Stimulated activated CD8-positive, alpha-beta memory T cell treated with anti-CD3 and anti-CD28 coated beads, Interleukin-12 subunit alpha, Interleukin-12 subunit beta, amount 100 ng/mL, for 4 hours (primary cell): ENCODE measurements at regions not wholly inside any gene's neighbourhood (a gene's known extent, or its start where the extent isn't known, plus 50 kb on each side); places are given as distances from the start of the nearest gene placed in this dataset.

Experiments
- DNase-seq: peaks from one replicate; pipeline ENCODE4 v3.0.0-alpha.2; 2020; ENCODE audit warnings: low read depth

GRCh38 chr1:87437663-87438295 lies 109.1 kb downstream of the LMO4 start:
- DNase-seq: no peak

DNA sequence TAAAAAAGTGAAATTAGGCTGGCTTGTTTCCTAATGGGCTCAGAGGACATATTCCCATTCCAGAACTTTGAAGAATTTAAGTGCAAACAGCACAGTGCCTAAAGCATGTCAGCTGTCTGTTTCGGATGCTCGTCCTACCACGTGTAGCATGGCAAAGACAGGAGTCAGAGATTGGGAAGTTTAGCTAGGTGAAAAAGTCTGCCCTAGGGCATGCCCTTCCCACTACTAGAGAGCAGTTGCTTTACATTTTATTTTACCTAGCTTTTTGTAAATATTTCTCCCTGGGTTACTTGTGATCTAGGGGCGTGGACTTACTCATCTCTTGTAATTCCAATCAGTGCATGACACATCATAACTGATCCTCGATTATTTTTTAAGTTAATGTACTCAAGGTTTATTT lies 111.1 kb downstream of the LMO4 start:
- DNase-seq: no peak

- no peak for DNase-seq
These were observed 120.8 kb downstream of the LMO4 start for GRCh38 chr1:87449348-87449963.

DNA sequence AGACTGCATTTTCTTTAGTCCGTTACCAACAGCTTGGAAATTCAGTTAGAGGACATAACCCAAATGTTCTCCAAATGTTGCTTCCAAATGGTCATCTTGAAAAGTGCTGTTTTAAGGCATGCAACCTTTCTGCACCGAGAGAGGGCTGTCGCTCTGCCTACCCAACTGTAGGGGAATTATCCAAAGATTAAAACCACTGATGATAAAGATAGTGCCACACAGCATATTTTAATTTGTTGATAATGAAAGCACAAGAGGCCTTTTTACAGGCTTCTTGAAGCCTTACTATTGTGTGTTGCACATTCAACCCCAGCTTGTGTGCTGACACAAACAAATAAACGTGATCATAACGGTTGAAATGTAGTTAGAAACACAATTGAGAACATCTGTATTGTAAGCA lies 121.5 kb downstream of the LMO4 start:
- no peak for DNase-seq

DNA sequence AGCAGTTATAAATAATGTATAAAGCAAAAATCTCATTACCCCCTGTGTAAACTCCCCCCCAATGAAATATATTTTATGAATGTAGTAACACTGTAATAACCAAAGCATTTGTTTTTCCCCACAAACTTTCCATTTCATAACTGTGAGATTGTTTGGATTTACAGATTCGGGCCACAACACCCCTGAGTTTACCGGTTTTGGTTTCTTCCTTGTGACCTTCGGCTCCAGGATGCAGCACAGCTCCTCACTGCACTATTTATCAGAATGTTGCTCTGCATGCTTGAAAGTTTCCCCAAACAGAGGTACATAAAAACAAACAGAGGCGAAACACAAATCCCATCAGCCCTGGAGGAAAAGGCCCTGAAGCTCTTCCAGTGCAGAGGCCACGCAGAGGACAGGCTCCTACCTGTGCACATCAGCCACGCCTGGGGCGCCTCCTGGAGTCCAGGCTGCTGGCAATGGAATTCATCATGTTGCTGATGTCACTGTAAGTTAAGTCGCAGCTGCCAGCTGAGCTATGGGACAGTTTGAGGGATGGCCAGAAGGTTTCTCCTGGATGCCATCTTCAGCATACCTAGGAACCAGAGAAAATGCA lies 122.0 kb downstream of the LMO4 start:
- no peak for DNase-seq

DNA sequence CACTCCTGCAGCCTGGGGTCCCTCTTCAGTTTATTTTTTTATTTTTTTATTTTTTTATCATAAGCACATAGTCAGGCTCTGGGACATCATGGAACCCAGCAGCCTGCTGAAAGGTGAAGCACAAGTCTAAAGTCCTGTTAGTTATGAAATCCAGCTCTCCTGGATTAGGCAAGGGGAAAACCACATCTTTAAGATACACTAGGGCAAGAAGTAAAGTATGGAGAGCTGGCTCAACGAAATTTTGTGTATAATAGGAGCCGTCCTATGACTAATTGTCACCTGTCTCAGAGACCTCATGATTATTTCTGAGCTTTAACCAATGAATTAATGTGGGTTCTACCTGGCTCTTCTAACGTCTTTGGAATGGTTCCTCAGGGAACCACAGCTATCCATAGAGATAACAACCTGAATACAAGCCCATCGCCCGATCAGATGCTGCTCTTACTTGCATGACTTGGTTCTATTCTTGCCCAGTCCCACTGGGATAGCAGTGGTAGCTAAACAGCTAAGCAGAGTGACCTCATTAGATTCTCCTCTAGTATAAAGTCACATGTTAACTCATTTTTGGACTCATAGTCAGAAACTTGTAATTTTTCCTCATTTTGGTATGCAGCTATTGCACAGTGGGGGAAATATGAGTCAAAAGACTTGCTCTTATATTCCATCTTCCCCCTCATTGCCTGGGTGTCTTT lies 122.7 kb downstream of the LMO4 start:
- no peak for DNase-seq

- DNase-seq: no peak
These were observed 124.0 kb downstream of the LMO4 start for GRCh38 chr1:87452648-87453047.

DNA sequence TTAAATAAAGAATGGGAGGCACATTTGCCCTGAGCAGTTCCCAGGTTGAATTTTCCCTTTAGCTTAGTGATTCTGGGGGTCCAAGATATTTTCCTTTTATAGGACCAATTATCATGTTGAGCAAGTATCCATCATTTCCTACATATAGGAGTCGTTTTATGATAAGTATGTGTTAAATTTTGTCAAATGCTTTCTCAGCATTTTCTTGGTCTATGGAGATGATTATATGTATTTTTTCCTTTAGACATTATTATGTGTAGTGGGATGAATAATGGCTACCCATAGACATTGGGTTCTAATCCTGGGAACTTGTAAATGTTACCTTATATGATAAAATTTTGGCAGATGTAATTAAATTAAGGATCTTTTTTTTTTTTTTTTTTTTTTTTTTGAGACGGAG lies 128.7 kb downstream of the LMO4 start:
- DNase-seq: no peak

DNA sequence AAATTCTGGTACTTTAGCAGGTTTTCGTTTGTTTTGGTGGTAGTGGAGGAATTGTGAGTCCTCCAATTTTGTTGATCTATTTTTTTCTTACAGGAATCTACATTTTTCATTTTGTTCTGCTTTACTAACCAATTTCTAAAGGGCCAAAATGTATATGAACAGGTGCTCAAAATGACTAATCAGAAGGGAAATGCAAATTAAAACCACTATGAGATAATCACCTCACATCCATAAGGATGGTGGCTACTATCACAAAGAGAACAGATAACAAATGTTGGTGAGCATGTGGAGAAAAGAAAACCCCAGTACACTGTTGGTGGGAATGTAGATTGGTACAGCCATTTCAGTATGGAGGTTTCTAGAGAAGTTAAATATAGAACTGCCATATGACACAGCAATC lies 134.2 kb downstream of the LMO4 start:
- DNase-seq: no peak

GRCh38 chr1:87464022-87464490 lies 135.4 kb downstream of the LMO4 start:
- DNase-seq: no peak

DNA sequence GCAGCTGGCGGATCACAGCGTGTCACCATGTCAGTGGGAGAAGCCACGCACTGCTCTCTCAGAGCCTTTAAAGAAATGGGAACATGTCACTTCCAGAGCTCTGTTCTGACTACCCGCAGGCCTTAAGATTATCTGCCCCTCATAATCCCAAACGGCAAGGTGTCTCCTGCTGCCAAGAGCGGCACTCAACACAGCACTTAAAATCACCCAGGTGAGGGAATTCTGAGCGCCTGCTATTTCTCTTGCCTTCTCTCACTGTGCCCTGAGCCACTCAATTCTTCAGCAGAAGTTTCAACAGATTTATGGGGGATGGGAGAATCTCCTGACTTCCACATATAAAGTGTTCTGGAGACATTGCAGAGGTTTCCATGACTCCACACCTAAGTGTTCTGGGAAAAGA lies 137.9 kb downstream of the LMO4 start:
- no peak for DNase-seq

DNA sequence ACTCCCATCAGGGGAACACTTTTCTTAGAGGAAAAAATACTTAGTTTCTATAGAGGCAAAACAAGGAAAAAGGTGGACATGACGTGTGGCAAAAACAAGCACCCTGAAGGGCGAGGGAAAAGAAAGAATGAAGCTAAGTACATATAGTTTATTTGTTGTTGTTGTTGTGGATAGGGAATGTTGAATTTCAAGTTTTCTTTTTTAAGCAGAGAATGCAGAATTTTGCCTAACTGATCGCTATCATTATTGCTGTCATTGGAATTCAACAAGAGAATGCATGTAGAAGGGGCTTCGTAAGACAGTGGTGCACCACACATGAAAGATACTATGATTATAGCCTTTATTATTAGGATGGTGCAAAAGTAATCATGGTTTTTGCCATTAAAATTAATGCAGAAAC lies 144.0 kb downstream of the LMO4 start:
- no peak for DNase-seq

DNA sequence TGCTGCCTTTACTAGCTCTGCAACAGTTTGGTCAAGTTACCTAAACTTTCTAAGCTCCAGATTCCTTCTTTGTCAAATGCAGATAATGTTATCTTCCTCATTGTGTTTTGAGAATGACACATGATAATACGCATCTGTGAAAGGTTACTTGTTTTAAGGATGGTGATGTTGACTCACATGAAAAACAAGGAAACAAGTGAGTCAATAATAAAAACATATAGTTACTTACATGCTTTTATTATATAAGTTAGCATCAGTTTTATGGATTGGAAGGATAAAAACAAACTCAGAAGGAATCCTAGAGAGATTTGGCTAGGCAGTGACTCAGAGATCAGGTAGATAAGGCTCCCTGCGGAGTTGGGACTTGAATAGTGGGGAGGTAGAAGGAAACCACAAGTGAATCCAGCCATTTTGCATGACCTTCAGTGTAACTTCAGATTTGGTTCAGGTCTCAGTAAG lies 144.6 kb downstream of the LMO4 start:
- no peak for DNase-seq

GRCh38 chr1:87474098-87474497 lies 145.4 kb downstream of the LMO4 start:
- no peak for DNase-seq

- no peak for DNase-seq
These were observed 149.6 kb downstream of the LMO4 start for GRCh38 chr1:87478231-87478630.

GRCh38 chr1:87495147-87495546 lies 166.5 kb downstream of the LMO4 start:
- DNase-seq: no peak

DNA sequence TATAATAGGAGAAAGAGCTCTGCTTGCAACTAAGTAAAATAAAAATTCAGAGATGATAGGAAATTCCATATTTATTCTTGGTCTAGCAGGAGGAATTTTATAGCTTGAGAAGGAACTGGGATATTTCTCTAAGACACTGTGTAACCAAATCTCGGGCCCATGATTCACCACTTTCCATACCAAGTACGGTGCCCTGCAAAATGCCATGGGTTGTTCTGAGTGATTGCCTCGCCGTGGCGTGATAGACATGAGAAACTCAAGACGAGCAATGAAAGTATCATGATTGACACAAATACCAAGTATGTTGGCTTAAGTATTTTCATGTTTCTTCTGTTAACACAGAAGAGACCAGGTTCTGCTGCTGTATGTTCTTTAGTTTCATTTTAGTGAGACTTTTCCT lies 167.2 kb downstream of the LMO4 start:
- no peak for DNase-seq

GRCh38 chr1:87497380-87498203 lies 168.9 kb downstream of the LMO4 start:
- no peak for DNase-seq

DNA sequence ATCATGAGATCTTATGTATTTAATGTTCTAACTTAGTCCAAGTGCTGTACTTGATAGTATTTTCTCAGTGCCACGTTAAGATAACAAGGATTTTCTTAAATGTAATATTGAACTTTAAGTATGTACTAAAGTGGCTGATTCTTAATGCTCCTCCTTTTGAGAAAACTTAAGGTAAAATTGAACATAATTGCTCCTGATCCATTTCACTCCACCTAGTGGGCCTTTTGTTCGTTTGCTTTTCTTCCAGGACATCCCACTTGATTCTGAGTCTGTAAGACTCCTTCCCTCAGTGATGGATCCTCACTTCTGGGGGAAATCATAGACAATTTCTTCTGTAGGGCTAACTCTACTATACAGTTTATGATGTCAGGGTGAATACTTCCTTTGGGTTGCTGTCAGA lies 173.1 kb downstream of the LMO4 start:
- DNase-seq: no peak

GRCh38 chr1:87505391-87505983 lies 176.8 kb downstream of the LMO4 start:
- no peak for DNase-seq

DNA sequence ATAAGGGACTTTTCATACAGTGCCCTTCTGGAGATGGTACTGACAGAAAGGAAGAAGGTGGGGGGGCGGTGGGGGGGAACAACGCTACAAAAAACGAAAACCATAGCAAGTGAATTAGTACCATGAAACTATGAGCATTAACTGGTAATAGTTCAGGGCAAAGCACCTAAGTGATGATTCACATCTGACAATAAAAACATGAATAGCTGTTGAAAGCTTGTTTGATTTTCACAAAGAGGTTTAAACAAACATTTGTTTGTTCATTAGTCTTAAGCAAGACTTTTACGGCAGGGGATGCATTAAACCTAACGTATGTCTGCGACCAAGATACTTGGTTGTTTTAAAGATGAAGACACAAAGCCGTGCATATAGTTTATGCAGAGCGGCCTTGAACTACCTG lies 177.5 kb downstream of the LMO4 start:
- no peak for DNase-seq
